ENCODE measurements at regions not wholly inside any gene's neighbourhood (a gene's known extent, or its start where the extent isn't known, plus 50 kb on each side); places are given as distances from the start of the nearest gene placed in this dataset.
A peak's percentile ranks its signal among the peaks of the same experiment; 100 is the strongest.

- no peaks in the 10 kb centered on the region for H3K4me1 Mint-ChIP-seq
- no peak for DNase-seq (ENCODE audit: low read depth, low spot score)
- peaks cover 2% of the 10 kb centered on the region for H3K27me3 Mint-ChIP-seq (ENCODE audit: low read depth)
- H3K4me3 Mint-ChIP-seq = no peak overlapping the region
- peaks cover 6% of the 10 kb centered on the region for H3K9me3 Mint-ChIP-seq
- H3K27ac Mint-ChIP-seq (ENCODE audit: unreplicated experiment) = no peak overlapping the region
- no peaks in the 10 kb centered on the region for H3K36me3 Mint-ChIP-seq (ENCODE audit: low read depth)
- TF ChIP-seq CTCF (conservative IDR thresholded peaks at IDR 0.05) = no peak
Observed at GRCh38 chr15:100753503-100753902, 126.1 kb upstream of the ALDH1A3 start.

GRCh38 chr15:100757661-100758060 is 122.0 kb upstream of the ALDH1A3 start:
- Mint-ChIP-seq H3K4me1 (peaks cover 12% of the 10 kb centered on the region), H3K27ac (ENCODE audit: unreplicated experiment) (no peak overlapping the region), H3K27me3 (ENCODE audit: low read depth) (peaks cover 2% of the 10 kb centered on the region), H3K4me3 (no peak overlapping the region), H3K9me3 (no peaks in the 10 kb centered on the region), H3K36me3 (ENCODE audit: low read depth) (no peaks in the 10 kb centered on the region)
- TF ChIP-seq CTCF (conservative IDR thresholded peaks at IDR 0.05) = no peak
- no peak for DNase-seq (ENCODE audit: low read depth, low spot score)

- Mint-ChIP-seq H3K27ac (ENCODE audit: unreplicated experiment) (no peak overlapping the region), H3K4me1 (peaks cover 12% of the 10 kb centered on the region), H3K27me3 (ENCODE audit: low read depth) (peaks cover 2% of the 10 kb centered on the region), H3K9me3 (no peaks in the 10 kb centered on the region), H3K36me3 (ENCODE audit: low read depth) (no peaks in the 10 kb centered on the region), H3K4me3 (no peak overlapping the region)
- no peak for DNase-seq (ENCODE audit: low read depth, low spot score)
- TF ChIP-seq CTCF (conservative IDR thresholded peaks at IDR 0.05) = no peak
Observed at GRCh38 chr15:100758555-100758954, 121.1 kb upstream of the ALDH1A3 start.

GRCh38 chr15:100759106-100759505 is 120.5 kb upstream of the ALDH1A3 start:
- DNase-seq (ENCODE audit: low read depth, low spot score) = no peak
- no peaks in the 10 kb centered on the region for H3K36me3 Mint-ChIP-seq (ENCODE audit: low read depth)
- TF ChIP-seq CTCF (conservative IDR thresholded peaks at IDR 0.05) = no peak
- no peak overlapping the region for H3K4me3 Mint-ChIP-seq
- H3K4me1 Mint-ChIP-seq = peaks cover 12% of the 10 kb centered on the region
- H3K27ac Mint-ChIP-seq (ENCODE audit: unreplicated experiment) = no peak overlapping the region
- no peaks in the 10 kb centered on the region for H3K9me3 Mint-ChIP-seq
- H3K27me3 Mint-ChIP-seq (ENCODE audit: low read depth) = no peaks in the 10 kb centered on the region

GRCh38 chr15:100759698-100760356 is 119.8 kb upstream of the ALDH1A3 start:
- TF ChIP-seq CTCF (conservative IDR thresholded peaks at IDR 0.05) = no peak
- Mint-ChIP-seq H3K36me3 (ENCODE audit: low read depth) (no peaks in the 10 kb centered on the region), H3K27ac (ENCODE audit: unreplicated experiment) (peak overlapping the region; percentile 29), H3K4me1 (peaks cover 13% of the 10 kb centered on the region), H3K27me3 (ENCODE audit: low read depth) (no peaks in the 10 kb centered on the region), H3K4me3 (no peak overlapping the region), H3K9me3 (no peaks in the 10 kb centered on the region)
- no peak for DNase-seq (ENCODE audit: low read depth, low spot score)

All from neural crest cell (in vitro differentiated cells).